ENCODE measurements at regions not wholly inside any gene's neighbourhood (a gene's known extent, or its start where the extent isn't known, plus 50 kb on each side); places are given as distances from the start of the nearest gene placed in this dataset.

DNA sequence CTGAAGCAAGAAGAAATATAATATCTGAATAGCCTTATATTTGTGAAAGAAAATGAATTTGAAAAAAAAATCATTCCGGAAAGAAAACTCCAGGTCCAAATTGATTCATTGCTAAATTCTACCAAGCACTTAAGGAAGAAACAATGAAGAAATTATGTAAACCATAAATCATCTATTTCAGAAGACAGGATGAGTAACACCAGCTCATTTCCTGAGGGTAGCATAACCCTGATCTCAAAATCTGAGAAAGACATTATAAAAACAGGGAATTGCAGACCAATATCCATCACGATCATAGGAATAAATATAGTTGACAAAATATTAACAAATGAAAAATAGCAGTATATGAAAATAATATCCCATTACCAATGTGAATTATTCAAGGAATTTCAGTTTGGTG, 70.1 kb upstream of the RAB18 start:
- TF ChIP-seq POLR2AphosphoS5 (IDR thresholded peaks at IDR 0.05; ENCODE audit: low read depth, low read length) (no peak), POLR2A (IDR thresholded peaks at IDR 0.05; ENCODE audit: low read depth, low read length) (no peak)

Data from GM12892 (cell line).